ENCODE measurements at regions not wholly inside any gene's neighbourhood (a gene's known extent, or its start where the extent isn't known, plus 50 kb on each side); places are given as distances from the start of the nearest gene placed in this dataset.

GRCh38 chr14:95460647-95461478 is 55.6 kb downstream of the SYNE3 start:
- TF ChIP-seq, protein P1, sequence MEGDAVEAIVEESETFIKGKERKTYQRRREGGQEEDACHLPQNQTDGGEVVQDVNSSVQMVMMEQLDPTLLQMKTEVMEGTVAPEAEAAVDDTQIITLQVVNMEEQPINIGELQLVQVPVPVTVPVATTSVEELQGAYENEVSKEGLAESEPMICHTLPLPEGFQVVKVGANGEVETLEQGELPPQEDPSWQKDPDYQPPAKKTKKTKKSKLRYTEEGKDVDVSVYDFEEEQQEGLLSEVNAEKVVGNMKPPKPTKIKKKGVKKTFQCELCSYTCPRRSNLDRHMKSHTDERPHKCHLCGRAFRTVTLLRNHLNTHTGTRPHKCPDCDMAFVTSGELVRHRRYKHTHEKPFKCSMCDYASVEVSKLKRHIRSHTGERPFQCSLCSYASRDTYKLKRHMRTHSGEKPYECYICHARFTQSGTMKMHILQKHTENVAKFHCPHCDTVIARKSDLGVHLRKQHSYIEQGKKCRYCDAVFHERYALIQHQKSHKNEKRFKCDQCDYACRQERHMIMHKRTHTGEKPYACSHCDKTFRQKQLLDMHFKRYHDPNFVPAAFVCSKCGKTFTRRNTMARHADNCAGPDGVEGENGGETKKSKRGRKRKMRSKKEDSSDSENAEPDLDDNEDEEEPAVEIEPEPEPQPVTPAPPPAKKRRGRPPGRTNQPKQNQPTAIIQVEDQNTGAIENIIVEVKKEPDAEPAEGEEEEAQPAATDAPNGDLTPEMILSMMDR (IDR thresholded peaks at IDR 0.05; ENCODE audit: low read length): no peak
- TF ChIP-seq EZH2 (optimal IDR thresholded peaks at IDR 0.05; ENCODE audit: low read depth, low read length): no peak

Measured in MM.1S (cell line).